ENCODE measurements at regions not wholly inside any gene's neighbourhood (a gene's known extent, or its start where the extent isn't known, plus 50 kb on each side); places are given as distances from the start of the nearest gene placed in this dataset.

DNA sequence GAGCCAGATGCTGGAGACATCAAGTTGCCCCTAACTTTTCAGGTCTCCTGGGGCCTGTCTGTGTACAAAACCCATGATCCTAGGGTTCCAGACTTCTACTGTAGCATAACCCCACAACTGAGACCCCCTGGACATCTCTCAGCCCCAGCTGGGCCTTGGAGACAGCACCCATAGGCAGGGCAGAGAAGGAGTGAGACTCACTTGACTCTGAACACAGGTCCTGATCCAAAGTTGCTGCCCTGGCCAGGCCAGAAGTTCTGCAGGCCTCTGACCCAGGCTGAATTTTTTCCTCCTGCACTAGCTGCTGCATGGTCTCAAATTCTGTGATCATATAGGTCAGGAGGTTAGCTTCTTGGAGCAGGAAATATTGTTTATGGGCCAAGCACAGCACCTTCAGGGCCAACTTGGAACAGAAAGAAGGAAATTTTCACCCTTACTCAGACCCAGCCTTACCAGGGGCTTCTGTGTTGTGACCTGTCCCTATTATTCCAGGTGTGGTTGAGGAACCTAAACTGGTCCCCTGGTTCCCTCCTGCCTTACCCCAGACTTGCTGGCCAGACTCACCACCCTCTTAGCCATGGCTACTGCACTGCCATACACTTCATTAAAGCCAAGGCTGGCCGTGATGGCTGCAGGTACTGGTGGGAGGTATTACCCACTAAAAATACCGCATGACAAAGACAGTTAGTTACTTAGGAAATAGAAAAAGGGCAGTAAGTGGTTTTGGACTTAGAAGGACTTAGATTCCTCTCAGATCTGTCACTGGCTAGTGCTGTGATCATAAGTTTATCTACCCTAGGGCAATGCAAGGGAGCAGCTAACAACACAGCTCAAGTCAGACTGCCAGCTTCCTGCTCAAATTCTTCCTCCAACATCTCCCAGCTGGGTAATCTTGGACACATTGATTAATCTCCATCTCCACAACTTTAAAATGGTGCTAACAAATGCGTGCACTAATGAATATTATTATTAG lies 2180.1 kb downstream of the TP53TG3F start:
- Mint-ChIP-seq H3K9me3 (ENCODE audit: unreplicated experiment) (peaks cover 18% of the 10 kb centered on the region), H3K4me1 (ENCODE audit: low read depth, unreplicated experiment) (no peaks in the 10 kb centered on the region), H3K27ac (ENCODE audit: unreplicated experiment) (no peak overlapping the region), H3K4me3 (ENCODE audit: unreplicated experiment) (no peak overlapping the region), H3K27me3 (ENCODE audit: low read depth, unreplicated experiment) (no peaks in the 10 kb centered on the region), H3K36me3 (ENCODE audit: low read depth, unreplicated experiment) (no peaks in the 10 kb centered on the region)
- Histone ChIP-seq H2AFZ (ENCODE audit: low read depth, low read length) (no peak overlapping the region), H3K79me2 (ENCODE audit: insufficient read depth, low read length) (no peaks in the 10 kb centered on the region), H4K20me1 (ENCODE audit: insufficient read depth, low read length) (no peaks in the 10 kb centered on the region), H3K9ac (ENCODE audit: low read length) (no peak overlapping the region), H3K4me2 (ENCODE audit: low read length) (no peak overlapping the region), H3K4me3 (ENCODE audit: insufficient read depth, low read depth, low read length) (no peak overlapping the region), H3K27me3 (ENCODE audit: insufficient read depth, low read length) (no peaks in the 10 kb centered on the region), H3K36me3 (ENCODE audit: insufficient read depth, low read length) (no peaks in the 10 kb centered on the region), H3K27ac (ENCODE audit: low read depth, low read length) (no peak overlapping the region), H3K4me1 (ENCODE audit: insufficient read depth, low read length) (no peaks in the 10 kb centered on the region), H3K9me3 (ENCODE audit: insufficient read depth, low read depth, low read length) (peaks cover 24% of the 10 kb centered on the region)
- FAIRE-seq: no peak
- TF ChIP-seq, protein P1, sequence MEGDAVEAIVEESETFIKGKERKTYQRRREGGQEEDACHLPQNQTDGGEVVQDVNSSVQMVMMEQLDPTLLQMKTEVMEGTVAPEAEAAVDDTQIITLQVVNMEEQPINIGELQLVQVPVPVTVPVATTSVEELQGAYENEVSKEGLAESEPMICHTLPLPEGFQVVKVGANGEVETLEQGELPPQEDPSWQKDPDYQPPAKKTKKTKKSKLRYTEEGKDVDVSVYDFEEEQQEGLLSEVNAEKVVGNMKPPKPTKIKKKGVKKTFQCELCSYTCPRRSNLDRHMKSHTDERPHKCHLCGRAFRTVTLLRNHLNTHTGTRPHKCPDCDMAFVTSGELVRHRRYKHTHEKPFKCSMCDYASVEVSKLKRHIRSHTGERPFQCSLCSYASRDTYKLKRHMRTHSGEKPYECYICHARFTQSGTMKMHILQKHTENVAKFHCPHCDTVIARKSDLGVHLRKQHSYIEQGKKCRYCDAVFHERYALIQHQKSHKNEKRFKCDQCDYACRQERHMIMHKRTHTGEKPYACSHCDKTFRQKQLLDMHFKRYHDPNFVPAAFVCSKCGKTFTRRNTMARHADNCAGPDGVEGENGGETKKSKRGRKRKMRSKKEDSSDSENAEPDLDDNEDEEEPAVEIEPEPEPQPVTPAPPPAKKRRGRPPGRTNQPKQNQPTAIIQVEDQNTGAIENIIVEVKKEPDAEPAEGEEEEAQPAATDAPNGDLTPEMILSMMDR (IDR thresholded peaks at IDR 0.05; ENCODE audit: insufficient read depth, low read depth, low read length): no peak
- no peak for TF ChIP-seq EZH2 (IDR thresholded peaks at IDR 0.05; ENCODE audit: insufficient read depth, low read length)
- DNase-seq (ENCODE audit: low read depth): no peak

DNA sequence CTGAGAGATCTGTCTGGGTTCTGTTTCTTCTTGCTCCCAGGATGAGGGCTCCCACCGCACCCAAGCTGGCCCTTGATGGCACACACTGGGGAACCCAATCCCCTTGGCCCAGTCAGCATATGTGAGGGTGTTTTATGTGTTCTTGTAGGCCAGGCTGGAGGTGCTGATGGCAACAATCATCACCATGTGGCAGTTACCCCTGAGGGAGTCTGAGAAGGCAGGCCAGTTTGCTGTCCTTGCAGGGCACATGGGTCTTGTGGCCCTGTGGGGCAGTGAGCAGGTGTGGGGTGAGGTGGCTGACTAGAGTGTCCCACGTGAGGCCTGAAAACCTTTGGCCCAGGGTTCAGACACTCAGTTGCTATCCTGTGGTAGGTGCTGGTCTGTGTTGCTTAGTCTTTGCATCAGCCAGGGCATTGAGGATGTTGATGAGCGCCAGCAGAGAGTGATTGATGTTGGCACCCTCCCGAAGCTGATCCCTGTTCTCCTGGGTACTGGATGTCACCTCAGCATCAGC lies 2183.0 kb downstream of the TP53TG3F start:
- Histone ChIP-seq H2AFZ (ENCODE audit: low read depth, low read length) (no peak overlapping the region), H3K9me3 (ENCODE audit: insufficient read depth, low read depth, low read length) (peaks cover 21% of the 10 kb centered on the region), H3K27me3 (ENCODE audit: insufficient read depth, low read length) (no peaks in the 10 kb centered on the region), H3K36me3 (ENCODE audit: insufficient read depth, low read length) (no peaks in the 10 kb centered on the region), H3K4me2 (ENCODE audit: low read length) (no peak overlapping the region), H3K9ac (ENCODE audit: low read length) (no peak overlapping the region), H3K27ac (ENCODE audit: low read depth, low read length) (no peak overlapping the region), H3K79me2 (ENCODE audit: insufficient read depth, low read length) (no peaks in the 10 kb centered on the region), H3K4me1 (ENCODE audit: insufficient read depth, low read length) (no peaks in the 10 kb centered on the region), H3K4me3 (ENCODE audit: insufficient read depth, low read depth, low read length) (no peak overlapping the region), H4K20me1 (ENCODE audit: insufficient read depth, low read length) (no peaks in the 10 kb centered on the region)
- TF ChIP-seq, protein P1 (IDR thresholded peaks at IDR 0.05; ENCODE audit: insufficient read depth, low read depth, low read length): no peak
- TF ChIP-seq EZH2 (IDR thresholded peaks at IDR 0.05; ENCODE audit: insufficient read depth, low read length): no peak
- FAIRE-seq: no peak
- peaks cover 18% of the 10 kb centered on the region for H3K9me3 Mint-ChIP-seq (ENCODE audit: unreplicated experiment)
- no peaks in the 10 kb centered on the region for H3K27me3 Mint-ChIP-seq (ENCODE audit: low read depth, unreplicated experiment)
- H3K4me1 Mint-ChIP-seq (ENCODE audit: low read depth, unreplicated experiment): no peaks in the 10 kb centered on the region
- no peak overlapping the region for H3K4me3 Mint-ChIP-seq (ENCODE audit: unreplicated experiment)
- H3K36me3 Mint-ChIP-seq (ENCODE audit: low read depth, unreplicated experiment): no peaks in the 10 kb centered on the region
- H3K27ac Mint-ChIP-seq (ENCODE audit: unreplicated experiment): no peak overlapping the region
- DNase-seq (ENCODE audit: low read depth): no peak

DNA sequence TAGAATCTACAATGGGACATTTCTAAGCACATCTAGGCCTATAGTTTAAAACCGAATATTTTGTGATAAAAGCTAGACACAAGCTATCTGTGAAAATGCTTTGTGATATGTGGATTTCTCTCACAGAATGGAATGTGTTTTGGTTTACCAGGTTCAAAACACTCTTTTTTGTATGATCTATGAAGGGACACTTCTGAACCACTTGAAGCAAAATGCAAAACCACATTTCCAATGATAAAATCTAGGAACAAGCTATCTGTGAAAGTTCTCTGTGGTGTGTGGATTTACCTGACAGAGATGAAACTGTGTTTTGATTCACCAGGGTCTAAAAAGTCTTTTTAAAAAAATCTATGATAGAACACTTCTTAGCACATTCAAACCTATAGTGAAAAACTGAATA lies 2192.4 kb downstream of the TP53TG3F start:
- DNase-seq (ENCODE audit: low read depth) (no peak), FAIRE-seq (no peak)
- Mint-ChIP-seq H3K4me3 (ENCODE audit: unreplicated experiment) (no peak overlapping the region), H3K9me3 (ENCODE audit: unreplicated experiment) (no peaks in the 10 kb centered on the region), H3K4me1 (ENCODE audit: low read depth, unreplicated experiment) (no peaks in the 10 kb centered on the region), H3K27me3 (ENCODE audit: low read depth, unreplicated experiment) (no peaks in the 10 kb centered on the region), H3K27ac (ENCODE audit: unreplicated experiment) (no peak overlapping the region), H3K36me3 (ENCODE audit: low read depth, unreplicated experiment) (no peaks in the 10 kb centered on the region)
- H3K4me1 ChIP-seq (ENCODE audit: insufficient read depth, low read length): no peaks in the 10 kb centered on the region
- no peaks in the 10 kb centered on the region for H3K9me3 ChIP-seq (ENCODE audit: insufficient read depth, low read depth, low read length)
- H4K20me1 ChIP-seq (ENCODE audit: insufficient read depth, low read length): no peaks in the 10 kb centered on the region
- no peak overlapping the region for H2AFZ ChIP-seq (ENCODE audit: low read depth, low read length)
- H3K27ac ChIP-seq (ENCODE audit: low read depth, low read length): no peak overlapping the region
- no peak overlapping the region for H3K9ac ChIP-seq (ENCODE audit: low read length)
- H3K79me2 ChIP-seq (ENCODE audit: insufficient read depth, low read length): no peaks in the 10 kb centered on the region
- H3K4me3 ChIP-seq (ENCODE audit: insufficient read depth, low read depth, low read length): no peak overlapping the region
- H3K4me2 ChIP-seq (ENCODE audit: low read length): no peak overlapping the region
- H3K27me3 ChIP-seq (ENCODE audit: insufficient read depth, low read length): no peaks in the 10 kb centered on the region
- TF ChIP-seq, protein P1 (IDR thresholded peaks at IDR 0.05; ENCODE audit: insufficient read depth, low read depth, low read length): no peak
- no peak for TF ChIP-seq EZH2 (IDR thresholded peaks at IDR 0.05; ENCODE audit: insufficient read depth, low read length)
- no peaks in the 10 kb centered on the region for H3K36me3 ChIP-seq (ENCODE audit: insufficient read depth, low read length)

Data from astrocyte (in vitro differentiated cells and primary cell).